HepG2 (cell line): ENCODE measurements at regions not wholly inside any gene's neighbourhood (a gene's known extent, or its start where the extent isn't known, plus 50 kb on each side); places are given as distances from the start of the nearest gene placed in this dataset.
A peak's percentile ranks its signal among the peaks of the same experiment; 100 is the strongest.

Experiments used
- CEBPB ChIP-seq: IDR thresholded peaks from 2 replicates; pipeline ENCODE4 v1.6.1; 2011; ENCODE audit warnings: low read depth, low read length, improper control_type of control experiment, borderline replicate concordance
- EHMT2 ChIP-seq: fragments of 200-600 bp; sonication (generic); IDR thresholded peaks from 2 replicates; pipeline ENCODE4 v1.7.0; 2017; ENCODE audit warnings: antibody characterized with exemption, low read depth, low read length, borderline replicate concordance
- FOXA1 ChIP-seq, 2 experiments: fragments of 450-650 bp in 1 of 2; sonication (generic) in 1 of 2; formaldehyde crosslinking in 1 of 2; IDR thresholded peaks; 2 replicates each; pipeline versions ENCODE4 v1.4.0 to v1.6.1; 2016 to 2020; ENCODE audit warnings: missing genetic modification reagents in 1 of 2
- FOXK2 ChIP-seq: fragments of 450-650 bp; IDR thresholded peaks from 2 replicates; pipeline ENCODE4 v1.6.1; 2016
- HNRNPK ChIP-seq: fragments of 200-400 bp; formaldehyde crosslinking; IDR thresholded peaks from 2 replicates; pipeline ENCODE4 v1.6.1; 2018; ENCODE audit warnings: low read length, low read depth, moderate library complexity, mild to moderate bottlenecking; ENCODE audit not compliant: poor library complexity, severe bottlenecking
- KDM1A ChIP-seq: IDR thresholded peaks from 2 replicates; pipeline ENCODE4 v1.6.1; 2016; ENCODE audit warnings: missing compliant biosample characterization
- MIXL1 ChIP-seq: IDR thresholded peaks from 2 replicates; pipeline ENCODE4 v1.6.1; 2016
- MXI1 ChIP-seq: IDR thresholded peaks from 3 replicates; pipeline ENCODE4 v1.6.1; 2012; ENCODE audit warnings: low read depth, low read length, inconsistent platforms, borderline replicate concordance
- PHF8 ChIP-seq: sonication (generic); formaldehyde crosslinking; IDR thresholded peaks from 2 replicates; pipeline ENCODE4 v1.5.0; 2020; ENCODE audit warnings: missing genetic modification reagents
- RFX5 ChIP-seq: IDR thresholded peaks from 2 replicates; pipeline ENCODE4 v1.6.1; 2011; ENCODE audit warnings: low read depth, low read length, improper control_type of control experiment
- SMYD3 ChIP-seq: sonication (generic); formaldehyde crosslinking; IDR thresholded peaks from 2 replicates; pipeline ENCODE4 v1.8.1; 2023; ENCODE audit warnings: mild to moderate bottlenecking, missing genetic modification reagents
- WIZ ChIP-seq: sonication (generic); formaldehyde crosslinking; IDR thresholded peaks from 2 replicates; pipeline ENCODE4 v1.5.1; 2020; ENCODE audit warnings: mild to moderate bottlenecking, missing genetic modification reagents
- ZBTB20 ChIP-seq: sonication (generic); formaldehyde crosslinking; IDR thresholded peaks from 2 replicates; pipeline ENCODE4 v1.8.1; 2023; ENCODE audit warnings: missing genetic modification reagents, low read depth, mild to moderate bottlenecking, borderline replicate concordance
- ZNF768 ChIP-seq: sonication (generic); formaldehyde crosslinking; IDR thresholded peaks from 2 replicates; pipeline ENCODE4 v1.4.0; 2020; ENCODE audit warnings: missing genetic modification reagents
- ZNF773 ChIP-seq: sonication (generic); formaldehyde crosslinking; IDR thresholded peaks from 2 replicates; pipeline ENCODE4 v1.4.0; 2020; ENCODE audit warnings: missing genetic modification reagents, borderline replicate concordance
- ZNF775 ChIP-seq: sonication (generic); formaldehyde crosslinking; IDR thresholded peaks from 2 replicates; pipeline ENCODE4 v1.4.0; 2020; ENCODE audit warnings: missing genetic modification reagents, mild to moderate bottlenecking, moderate library complexity, borderline replicate concordance
- ZNF883 ChIP-seq: sonication (generic); formaldehyde crosslinking; IDR thresholded peaks from 2 replicates; pipeline ENCODE4 v1.5.1; 2020; ENCODE audit warnings: mild to moderate bottlenecking, missing genetic modification reagents; ENCODE audit errors: not compliant biosample characterization
- TF ChIP-seq, protein P1 (sequence below): sonication (generic); formaldehyde crosslinking; IDR thresholded peaks from 2 replicates; pipeline ENCODE4 v1.8.1; 2023; ENCODE audit warnings: missing genetic modification reagents, inconsistent platforms, borderline replicate concordance
- TF ChIP-seq, protein P2 (sequence below): sonication (generic); formaldehyde crosslinking; IDR thresholded peaks from 2 replicates; pipeline ENCODE4 v1.5.0; 2020; ENCODE audit warnings: mild to moderate bottlenecking, missing genetic modification reagents, borderline replicate concordance
- TF ChIP-seq, protein P3 (sequence below): sonication (generic); formaldehyde crosslinking; IDR thresholded peaks from 2 replicates; pipeline ENCODE4 v1.4.0; 2020; ENCODE audit warnings: missing genetic modification reagents
- TF ChIP-seq, protein P4 (sequence below): sonication (generic); formaldehyde crosslinking; IDR thresholded peaks from 2 replicates; pipeline ENCODE4 v1.5.1; 2020; ENCODE audit warnings: missing genetic modification reagents, mild to moderate bottlenecking, borderline replicate concordance
- TF ChIP-seq, protein P5 (sequence below): IDR thresholded peaks from 2 replicates; pipeline ENCODE4 v1.6.1; 2016
- TF ChIP-seq, protein P6 (sequence below): sonication (generic); formaldehyde crosslinking; IDR thresholded peaks from 2 replicates; pipeline ENCODE4 v1.5.0; 2020; ENCODE audit warnings: missing genetic modification reagents

DNA sequence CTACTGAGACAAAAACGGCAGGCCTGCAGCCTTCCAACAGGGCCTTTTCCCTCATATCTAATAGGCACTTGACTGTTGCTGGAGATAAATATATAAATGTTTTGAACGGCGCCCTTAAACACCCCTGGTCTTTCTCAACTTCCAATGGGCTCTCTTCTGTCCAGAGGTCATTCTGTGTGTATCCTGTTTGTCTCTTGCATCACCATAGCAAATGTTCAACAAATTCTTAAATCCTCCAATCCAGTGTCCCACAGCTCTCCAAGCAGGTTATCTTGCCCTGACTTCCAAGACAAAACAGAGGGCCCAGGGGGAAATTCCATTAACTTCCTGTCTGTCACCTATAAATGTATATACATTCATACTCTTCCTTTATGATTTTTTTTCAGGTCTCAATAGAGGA is 62.0 kb downstream of the OR2J2 start (continued):
- TF ChIP-seq, protein P1, sequence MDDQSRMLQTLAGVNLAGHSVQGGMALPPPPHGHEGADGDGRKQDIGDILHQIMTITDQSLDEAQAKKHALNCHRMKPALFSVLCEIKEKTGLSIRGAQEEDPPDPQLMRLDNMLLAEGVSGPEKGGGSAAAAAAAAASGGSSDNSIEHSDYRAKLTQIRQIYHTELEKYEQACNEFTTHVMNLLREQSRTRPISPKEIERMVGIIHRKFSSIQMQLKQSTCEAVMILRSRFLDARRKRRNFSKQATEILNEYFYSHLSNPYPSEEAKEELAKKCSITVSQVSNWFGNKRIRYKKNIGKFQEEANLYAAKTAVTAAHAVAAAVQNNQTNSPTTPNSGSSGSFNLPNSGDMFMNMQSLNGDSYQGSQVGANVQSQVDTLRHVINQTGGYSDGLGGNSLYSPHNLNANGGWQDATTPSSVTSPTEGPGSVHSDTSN (CRISPR knock-in tag), result no peak
- TF ChIP-seq FOXK2 (no peak), WIZ (CRISPR knock-in tag) (no peak), ZNF775 (no peak), RFX5 (no peak), MIXL1 (CRISPR knock-in tag) (0 out of 2 replicates have a peak, but pooled peaks have one; percentile 29), ZNF773 (CRISPR knock-in tag) (no peak), EHMT2 (peak; percentile 35; the same call in 1 of the 2 replicates), CEBPB (peak; percentile 83), MXI1 (no peak), ZNF768 (CRISPR knock-in tag) (no peak), PHF8 (no peak), FOXA1 (IDR thresholded peaks at IDR 0.05) (no peak), FOXA1 (CRISPR knock-in tag; IDR thresholded peaks at IDR 0.05) (0 out of 2 replicates have a peak, but pooled peaks have one; percentile 12), HNRNPK (no peak), SMYD3 (CRISPR knock-in tag) (no peak), KDM1A (CRISPR knock-in tag) (no peak), ZNF883 (CRISPR knock-in tag) (no peak), ZBTB20 (CRISPR knock-in tag) (no peak)
- TF ChIP-seq, protein P2, sequence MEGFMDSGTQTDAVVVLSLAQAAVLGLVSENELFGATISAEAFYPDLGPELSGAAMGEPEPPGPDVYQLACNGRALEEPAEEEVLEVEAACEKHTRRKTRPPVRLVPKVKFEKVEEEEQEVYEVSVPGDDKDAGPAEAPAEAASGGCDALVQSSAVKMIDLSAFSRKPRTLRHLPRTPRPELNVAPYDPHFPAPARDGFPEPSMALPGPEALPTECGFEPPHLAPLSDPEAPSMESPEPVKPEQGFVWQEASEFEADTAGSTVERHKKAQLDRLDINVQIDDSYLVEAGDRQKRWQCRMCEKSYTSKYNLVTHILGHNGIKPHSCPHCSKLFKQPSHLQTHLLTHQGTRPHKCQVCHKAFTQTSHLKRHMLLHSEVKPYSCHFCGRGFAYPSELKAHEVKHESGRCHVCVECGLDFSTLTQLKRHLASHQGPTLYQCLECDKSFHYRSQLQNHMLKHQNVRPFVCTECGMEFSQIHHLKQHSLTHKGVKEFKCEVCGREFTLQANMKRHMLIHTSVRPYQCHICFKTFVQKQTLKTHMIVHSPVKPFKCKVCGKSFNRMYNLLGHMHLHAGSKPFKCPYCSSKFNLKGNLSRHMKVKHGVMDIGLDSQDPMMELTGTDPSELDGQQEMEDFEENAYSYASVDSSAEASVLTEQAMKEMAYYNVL (CRISPR knock-in tag), result no peak
- TF ChIP-seq, protein P3, sequence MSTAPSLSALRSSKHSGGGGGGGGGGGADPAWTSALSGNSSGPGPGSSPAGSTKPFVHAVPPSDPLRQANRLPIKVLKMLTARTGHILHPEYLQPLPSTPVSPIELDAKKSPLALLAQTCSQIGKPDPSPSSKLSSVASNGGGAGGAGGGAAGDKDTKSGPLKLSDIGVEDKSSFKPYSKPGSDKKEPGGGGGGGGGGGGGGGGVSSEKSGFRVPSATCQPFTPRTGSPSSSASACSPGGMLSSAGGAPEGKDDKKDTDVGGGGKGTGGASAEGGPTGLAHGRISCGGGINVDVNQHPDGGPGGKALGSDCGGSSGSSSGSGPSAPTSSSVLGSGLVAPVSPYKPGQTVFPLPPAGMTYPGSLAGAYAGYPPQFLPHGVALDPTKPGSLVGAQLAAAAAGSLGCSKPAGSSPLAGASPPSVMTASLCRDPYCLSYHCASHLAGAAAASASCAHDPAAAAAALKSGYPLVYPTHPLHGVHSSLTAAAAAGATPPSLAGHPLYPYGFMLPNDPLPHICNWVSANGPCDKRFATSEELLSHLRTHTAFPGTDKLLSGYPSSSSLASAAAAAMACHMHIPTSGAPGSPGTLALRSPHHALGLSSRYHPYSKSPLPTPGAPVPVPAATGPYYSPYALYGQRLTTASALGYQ (CRISPR knock-in tag), result no peak
- TF ChIP-seq, protein P4, sequence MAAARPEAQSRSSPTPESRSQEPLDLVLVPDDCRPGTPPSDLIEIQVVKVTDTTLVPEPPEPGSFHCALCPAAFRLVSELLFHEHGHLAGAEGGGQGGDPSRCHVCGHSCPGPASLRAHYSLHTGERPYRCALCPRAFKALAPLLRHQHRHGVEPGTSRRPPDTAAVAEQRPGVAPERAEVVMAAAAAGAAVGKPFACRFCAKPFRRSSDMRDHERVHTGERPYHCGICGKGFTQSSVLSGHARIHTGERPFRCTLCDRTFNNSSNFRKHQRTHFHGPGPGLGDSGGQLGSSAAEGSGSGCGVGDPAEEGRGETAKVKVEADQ (CRISPR knock-in tag), result no peak
- TF ChIP-seq, protein P5, sequence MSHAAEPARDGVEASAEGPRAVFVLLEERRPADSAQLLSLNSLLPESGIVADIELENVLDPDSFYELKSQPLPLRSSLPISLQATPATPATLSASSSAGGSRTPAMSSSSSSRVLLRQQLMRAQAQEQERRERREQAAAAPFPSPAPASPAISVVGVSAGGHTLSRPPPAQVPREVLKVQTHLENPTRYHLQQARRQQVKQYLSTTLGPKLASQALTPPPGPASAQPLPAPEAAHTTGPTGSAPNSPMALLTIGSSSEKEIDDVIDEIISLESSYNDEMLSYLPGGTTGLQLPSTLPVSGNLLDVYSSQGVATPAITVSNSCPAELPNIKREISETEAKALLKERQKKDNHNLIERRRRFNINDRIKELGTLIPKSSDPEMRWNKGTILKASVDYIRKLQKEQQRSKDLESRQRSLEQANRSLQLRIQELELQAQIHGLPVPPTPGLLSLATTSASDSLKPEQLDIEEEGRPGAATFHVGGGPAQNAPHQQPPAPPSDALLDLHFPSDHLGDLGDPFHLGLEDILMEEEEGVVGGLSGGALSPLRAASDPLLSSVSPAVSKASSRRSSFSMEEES (CRISPR knock-in tag), result no peak
- TF ChIP-seq, protein P6, sequence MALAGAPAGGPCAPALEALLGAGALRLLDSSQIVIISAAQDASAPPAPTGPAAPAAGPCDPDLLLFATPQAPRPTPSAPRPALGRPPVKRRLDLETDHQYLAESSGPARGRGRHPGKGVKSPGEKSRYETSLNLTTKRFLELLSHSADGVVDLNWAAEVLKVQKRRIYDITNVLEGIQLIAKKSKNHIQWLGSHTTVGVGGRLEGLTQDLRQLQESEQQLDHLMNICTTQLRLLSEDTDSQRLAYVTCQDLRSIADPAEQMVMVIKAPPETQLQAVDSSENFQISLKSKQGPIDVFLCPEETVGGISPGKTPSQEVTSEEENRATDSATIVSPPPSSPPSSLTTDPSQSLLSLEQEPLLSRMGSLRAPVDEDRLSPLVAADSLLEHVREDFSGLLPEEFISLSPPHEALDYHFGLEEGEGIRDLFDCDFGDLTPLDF (CRISPR knock-in tag), result no peak
